GM12872 (cell line): ENCODE measurements at regions not wholly inside any gene's neighbourhood (a gene's known extent, or its start where the extent isn't known, plus 50 kb on each side); places are given as distances from the start of the nearest gene placed in this dataset.

Source experiments
- TF ChIP-seq, protein P1 (sequence below): IDR thresholded peaks from 3 replicates; pipeline ENCODE4 v1.5.1; 2011; ENCODE audit warnings: low read depth, mild to moderate bottlenecking, low read length, moderate library complexity; ENCODE audit not compliant: insufficient read depth

DNA sequence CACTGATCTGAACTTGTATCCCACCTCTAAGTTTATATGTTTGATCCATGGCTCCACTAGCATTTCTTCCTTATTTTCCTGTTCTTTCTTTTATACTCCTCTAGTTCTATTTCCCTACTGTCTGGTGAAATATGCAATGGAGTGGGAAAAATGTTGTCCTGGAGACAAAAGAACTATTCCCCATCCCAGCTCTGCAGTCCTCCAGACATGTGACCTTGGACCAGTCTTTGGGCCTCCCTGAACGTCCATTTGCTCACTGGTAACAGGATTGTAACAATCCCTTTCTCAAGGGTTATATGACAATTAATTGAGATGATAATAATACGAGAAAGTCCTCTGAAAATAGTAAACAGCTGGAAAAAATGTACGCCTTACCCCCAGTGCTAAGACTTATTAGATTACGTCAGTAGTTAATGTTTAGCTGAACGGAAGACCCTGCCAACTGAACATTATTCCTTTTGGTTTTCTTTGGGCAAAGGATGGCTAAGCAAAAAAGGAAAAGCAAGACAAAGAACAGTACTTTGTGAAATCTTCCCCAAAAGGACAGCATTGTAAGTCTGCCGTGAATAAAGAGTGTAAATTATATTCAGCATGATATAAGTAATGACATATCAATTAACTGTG is 302.3 kb upstream of the PPARGC1A start:
- TF ChIP-seq, protein P1, sequence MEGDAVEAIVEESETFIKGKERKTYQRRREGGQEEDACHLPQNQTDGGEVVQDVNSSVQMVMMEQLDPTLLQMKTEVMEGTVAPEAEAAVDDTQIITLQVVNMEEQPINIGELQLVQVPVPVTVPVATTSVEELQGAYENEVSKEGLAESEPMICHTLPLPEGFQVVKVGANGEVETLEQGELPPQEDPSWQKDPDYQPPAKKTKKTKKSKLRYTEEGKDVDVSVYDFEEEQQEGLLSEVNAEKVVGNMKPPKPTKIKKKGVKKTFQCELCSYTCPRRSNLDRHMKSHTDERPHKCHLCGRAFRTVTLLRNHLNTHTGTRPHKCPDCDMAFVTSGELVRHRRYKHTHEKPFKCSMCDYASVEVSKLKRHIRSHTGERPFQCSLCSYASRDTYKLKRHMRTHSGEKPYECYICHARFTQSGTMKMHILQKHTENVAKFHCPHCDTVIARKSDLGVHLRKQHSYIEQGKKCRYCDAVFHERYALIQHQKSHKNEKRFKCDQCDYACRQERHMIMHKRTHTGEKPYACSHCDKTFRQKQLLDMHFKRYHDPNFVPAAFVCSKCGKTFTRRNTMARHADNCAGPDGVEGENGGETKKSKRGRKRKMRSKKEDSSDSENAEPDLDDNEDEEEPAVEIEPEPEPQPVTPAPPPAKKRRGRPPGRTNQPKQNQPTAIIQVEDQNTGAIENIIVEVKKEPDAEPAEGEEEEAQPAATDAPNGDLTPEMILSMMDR = no peak

GRCh38 chr4:24190761-24191695 is 301.2 kb upstream of the PPARGC1A start:
- TF ChIP-seq, protein P1 = no peak

DNA sequence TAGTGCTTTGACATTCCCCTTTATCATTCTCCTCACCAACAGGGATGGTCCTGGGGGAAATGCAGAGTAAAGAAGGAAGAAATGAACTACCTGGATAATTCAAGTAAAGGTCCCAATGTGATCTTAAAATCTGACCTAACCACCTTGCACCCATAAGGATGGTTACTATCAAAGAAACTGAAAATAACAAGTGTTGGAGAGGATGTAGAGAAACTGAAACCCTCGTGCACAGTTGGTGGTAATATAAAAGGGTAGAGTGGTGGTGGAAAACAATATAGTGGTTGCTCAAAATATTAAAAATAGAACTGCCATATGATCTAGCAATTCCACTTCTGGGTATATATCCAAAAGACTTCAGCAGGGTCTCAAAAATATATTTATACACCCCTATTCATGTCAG is 298.6 kb upstream of the PPARGC1A start:
- TF ChIP-seq, protein P1 = no peak

- TF ChIP-seq, protein P1 = no peak
Observed at GRCh38 chr4:24186466-24186865, 296.6 kb upstream of the PPARGC1A start.

DNA sequence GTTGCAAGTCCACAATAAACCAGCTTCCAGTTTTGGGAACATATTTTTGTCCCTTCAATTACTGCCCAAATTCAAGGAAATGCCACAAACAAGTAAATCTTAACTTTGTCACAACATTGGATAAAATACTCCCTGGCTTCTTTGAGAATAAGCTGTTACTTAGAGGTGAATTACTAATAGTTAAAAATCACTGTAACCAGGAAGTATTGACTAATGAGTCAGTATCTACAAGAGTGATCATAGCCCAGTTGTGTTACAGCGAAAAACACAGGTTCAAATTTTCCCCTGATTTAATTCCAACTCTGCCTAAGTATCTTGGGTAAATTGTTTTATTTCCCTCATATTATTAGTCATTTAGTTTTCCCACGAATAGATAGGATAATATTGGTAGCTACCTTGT is 291.2 kb upstream of the PPARGC1A start:
- TF ChIP-seq, protein P1 = no peak

DNA sequence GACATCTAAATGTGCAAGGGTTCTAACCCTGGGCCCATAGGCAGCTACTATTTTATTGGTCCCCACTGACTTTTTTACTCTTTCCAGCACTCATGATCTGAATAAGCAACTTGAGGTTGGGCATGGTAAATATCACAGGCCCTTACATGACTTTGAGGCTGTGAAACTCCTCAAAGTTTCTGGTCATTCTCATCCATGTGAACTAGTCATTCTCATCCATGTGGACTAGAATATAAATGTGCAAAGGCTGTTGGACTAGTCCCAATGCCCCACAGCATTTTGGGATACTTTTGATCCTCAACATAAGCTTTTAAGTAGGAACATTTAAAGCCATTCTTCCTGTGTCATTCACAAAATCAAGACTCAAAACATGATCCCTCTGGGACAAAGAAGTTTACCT is 290.7 kb upstream of the PPARGC1A start:
- TF ChIP-seq, protein P1 = no peak

- TF ChIP-seq, protein P1 = no peak
Observed at GRCh38 chr4:24179201-24179840, 289.5 kb upstream of the PPARGC1A start.
